Progenitor cell of endocrine pancreas (in vitro differentiated cells): ENCODE measurements at regions not wholly inside any gene's neighbourhood (a gene's known extent, or its start where the extent isn't known, plus 50 kb on each side); places are given as distances from the start of the nearest gene placed in this dataset.

Experiments
- DNase-seq: peaks from one replicate; pipeline ENCODE4 v3.0.0; 2021; ENCODE audit warnings: low spot score; ENCODE audit not compliant: unreplicated experiment
- H3K27ac Mint-ChIP-seq: 2 replicates; pipeline ENCODE4 v1.8.0; 2021; ENCODE audit warnings: mild to moderate bottlenecking, moderate library complexity, mixed read lengths
- H3K27me3 Mint-ChIP-seq: 2 replicates; pipeline ENCODE4 v1.8.0; 2021; ENCODE audit warnings: mixed read lengths
- H3K36me3 Mint-ChIP-seq: 2 replicates; pipeline ENCODE4 v1.8.0; 2022; ENCODE audit warnings: mixed read lengths; ENCODE audit not compliant: insufficient read depth
- H3K4me1 Mint-ChIP-seq: 2 replicates; pipeline ENCODE4 v1.8.0; 2021; ENCODE audit warnings: low read depth, mixed read lengths
- H3K4me3 Mint-ChIP-seq: 2 replicates; pipeline ENCODE4 v1.8.0; 2021; ENCODE audit warnings: low read depth, mild to moderate bottlenecking, moderate library complexity, mixed read lengths
- H3K9me3 Mint-ChIP-seq: 2 replicates; pipeline ENCODE4 v1.8.0; 2021; ENCODE audit warnings: low read depth, mixed read lengths
- TF ChIP-seq, protein P1 (sequence below): fragments of 200-600 bp; sonication (generic); IDR thresholded peaks from one replicate; pipeline ENCODE4 v1.5.0; 2021; ENCODE audit warnings: antibody characterized with exemption, mild to moderate bottlenecking; ENCODE audit not compliant: unreplicated experiment

DNA sequence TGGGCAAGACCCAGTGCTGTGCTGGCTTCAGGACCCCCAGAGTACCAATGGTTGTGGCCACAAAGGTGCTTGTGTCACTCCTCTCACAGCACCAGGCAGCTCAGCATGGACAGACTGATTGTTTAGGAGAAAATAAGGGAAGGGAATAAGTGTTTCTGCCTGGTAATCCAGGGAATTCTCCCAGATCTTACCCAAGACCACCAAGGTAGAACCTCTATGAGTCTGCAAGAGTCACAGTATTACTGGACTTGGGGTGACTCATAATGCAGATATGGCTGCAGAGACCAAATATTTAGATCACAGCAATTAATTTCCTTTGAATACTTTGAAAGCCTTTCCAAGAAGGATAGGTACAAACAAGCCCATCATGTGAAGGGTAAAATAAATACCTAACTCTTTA lies 1178.3 kb upstream of the FLRT2 start:
- Mint-ChIP-seq H3K27me3 (no peaks in the 10 kb centered on the region), H3K27ac (no peak overlapping the region), H3K9me3 (peaks cover 22% of the 10 kb centered on the region), H3K36me3 (no peaks in the 10 kb centered on the region), H3K4me1 (no peaks in the 10 kb centered on the region), H3K4me3 (no peak overlapping the region)
- TF ChIP-seq, protein P1, sequence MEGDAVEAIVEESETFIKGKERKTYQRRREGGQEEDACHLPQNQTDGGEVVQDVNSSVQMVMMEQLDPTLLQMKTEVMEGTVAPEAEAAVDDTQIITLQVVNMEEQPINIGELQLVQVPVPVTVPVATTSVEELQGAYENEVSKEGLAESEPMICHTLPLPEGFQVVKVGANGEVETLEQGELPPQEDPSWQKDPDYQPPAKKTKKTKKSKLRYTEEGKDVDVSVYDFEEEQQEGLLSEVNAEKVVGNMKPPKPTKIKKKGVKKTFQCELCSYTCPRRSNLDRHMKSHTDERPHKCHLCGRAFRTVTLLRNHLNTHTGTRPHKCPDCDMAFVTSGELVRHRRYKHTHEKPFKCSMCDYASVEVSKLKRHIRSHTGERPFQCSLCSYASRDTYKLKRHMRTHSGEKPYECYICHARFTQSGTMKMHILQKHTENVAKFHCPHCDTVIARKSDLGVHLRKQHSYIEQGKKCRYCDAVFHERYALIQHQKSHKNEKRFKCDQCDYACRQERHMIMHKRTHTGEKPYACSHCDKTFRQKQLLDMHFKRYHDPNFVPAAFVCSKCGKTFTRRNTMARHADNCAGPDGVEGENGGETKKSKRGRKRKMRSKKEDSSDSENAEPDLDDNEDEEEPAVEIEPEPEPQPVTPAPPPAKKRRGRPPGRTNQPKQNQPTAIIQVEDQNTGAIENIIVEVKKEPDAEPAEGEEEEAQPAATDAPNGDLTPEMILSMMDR: no peak
- no peak for DNase-seq

DNA sequence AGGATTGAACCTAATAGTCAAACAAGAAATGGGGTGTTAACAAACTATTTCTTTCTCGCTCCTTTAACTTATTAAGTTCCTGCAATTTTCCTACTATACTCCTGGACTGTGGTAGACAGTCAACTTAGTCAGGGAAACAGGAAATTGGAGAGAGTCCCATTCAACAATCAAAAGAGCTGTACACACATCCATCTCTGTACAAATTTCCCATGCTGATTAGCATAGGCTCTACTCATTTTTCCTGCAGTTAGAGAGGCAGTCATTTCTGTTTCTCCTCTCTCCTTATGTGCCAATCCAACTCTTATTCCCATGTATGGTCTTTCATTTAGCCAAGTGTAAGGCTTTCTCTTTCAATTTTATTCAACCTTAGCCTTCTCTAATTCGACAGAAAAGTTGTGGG lies 1168.5 kb upstream of the FLRT2 start:
- TF ChIP-seq, protein P1: no peak
- peaks cover 7% of the 10 kb centered on the region for H3K9me3 Mint-ChIP-seq

DNA sequence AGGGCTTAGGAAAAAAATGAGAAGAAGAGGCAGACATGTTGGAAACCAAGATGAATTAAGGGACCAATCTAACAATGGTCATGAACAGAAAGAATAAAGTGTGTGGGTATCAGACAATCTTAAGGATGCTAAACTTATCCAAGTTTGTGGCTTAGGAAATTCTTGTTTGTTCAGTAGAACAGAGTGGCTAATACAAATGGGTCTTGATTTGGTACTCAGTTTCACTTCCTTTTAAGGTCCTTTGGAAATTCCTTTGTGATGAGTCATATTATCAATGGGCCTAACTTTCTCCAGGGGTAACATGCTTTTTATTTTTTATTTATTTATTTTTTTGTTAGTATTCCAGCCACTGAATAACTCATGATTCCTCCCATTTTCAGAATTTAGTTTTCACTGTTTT lies 1154.7 kb upstream of the FLRT2 start:
- TF ChIP-seq, protein P1: no peak
- no peaks in the 10 kb centered on the region for H3K9me3 Mint-ChIP-seq
- H3K27me3 Mint-ChIP-seq: no peaks in the 10 kb centered on the region
- no peaks in the 10 kb centered on the region for H3K4me1 Mint-ChIP-seq
- H3K27ac Mint-ChIP-seq: no peak overlapping the region
- no peak for DNase-seq
- H3K36me3 Mint-ChIP-seq: no peaks in the 10 kb centered on the region
- H3K4me3 Mint-ChIP-seq: no peak overlapping the region

More for the DNA sequence above, 1168.5 kb upstream of the FLRT2 start:
- H3K36me3 Mint-ChIP-seq: no peaks in the 10 kb centered on the region
- H3K4me1 Mint-ChIP-seq: no peaks in the 10 kb centered on the region
- no peak overlapping the region for H3K4me3 Mint-ChIP-seq
- H3K27me3 Mint-ChIP-seq: no peaks in the 10 kb centered on the region
- DNase-seq: no peak
- no peak overlapping the region for H3K27ac Mint-ChIP-seq

DNA sequence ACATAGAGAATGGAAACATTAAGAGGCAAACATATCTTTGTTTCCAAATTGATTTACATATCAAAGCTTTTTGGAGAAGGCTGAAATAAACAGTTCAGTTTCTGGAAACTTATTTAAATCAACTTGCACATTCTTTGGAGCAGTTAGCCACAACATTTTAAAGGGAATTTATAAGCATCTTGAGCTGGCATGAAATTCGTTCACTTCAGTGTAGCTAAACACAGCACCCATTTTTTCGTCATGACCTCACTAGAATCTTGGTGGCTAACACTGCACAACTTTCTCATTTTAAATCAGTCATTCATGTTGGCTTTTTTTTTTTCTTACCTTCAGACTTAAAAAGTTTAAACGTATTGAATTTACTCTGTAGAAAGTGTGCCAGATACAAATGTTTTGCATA lies 1139.9 kb upstream of the FLRT2 start:
- Mint-ChIP-seq H3K9me3 (peaks cover 9% of the 10 kb centered on the region), H3K27ac (no peak overlapping the region), H3K4me1 (no peaks in the 10 kb centered on the region), H3K36me3 (no peaks in the 10 kb centered on the region), H3K27me3 (no peaks in the 10 kb centered on the region), H3K4me3 (no peak overlapping the region)
- DNase-seq: no peak
- TF ChIP-seq, protein P1: no peak

DNA sequence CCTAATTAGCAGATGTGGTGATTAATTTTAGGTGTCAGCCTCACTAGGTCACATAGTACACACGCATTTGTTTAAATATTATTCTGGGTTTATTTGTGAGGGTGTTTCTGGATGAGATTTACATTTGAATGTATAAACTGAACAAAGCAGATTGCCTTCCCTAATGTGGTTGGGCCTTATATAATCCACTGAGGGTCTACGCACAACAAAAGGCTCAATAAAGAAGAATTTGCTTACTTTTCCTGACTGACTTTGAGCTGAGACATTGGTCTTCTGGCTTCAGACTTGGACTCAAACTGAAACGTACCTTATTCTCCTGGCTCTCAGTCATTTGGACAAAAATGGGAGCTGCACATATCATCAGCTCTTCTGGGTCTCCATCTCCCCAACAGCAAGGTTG lies 1132.3 kb upstream of the FLRT2 start:
- Mint-ChIP-seq H3K27ac (no peak overlapping the region), H3K4me1 (peaks cover 2% of the 10 kb centered on the region), H3K4me3 (no peak overlapping the region), H3K27me3 (no peaks in the 10 kb centered on the region), H3K9me3 (no peaks in the 10 kb centered on the region), H3K36me3 (no peaks in the 10 kb centered on the region)
- DNase-seq: no peak
- TF ChIP-seq, protein P1: no peak
